GM19328 (cell line): ENCODE measurements at regions not wholly inside any gene's neighbourhood (a gene's known extent, or its start where the extent isn't known, plus 50 kb on each side); places are given as distances from the start of the nearest gene placed in this dataset.

Experiments used
- ATAC-seq: cut with Tn5 transposase; IDR thresholded peaks from one replicate; pipeline ENCODE4 v1.9.1; 2021; ENCODE audit warnings: mild to moderate bottlenecking, moderate library complexity; ENCODE audit not compliant: unreplicated experiment

DNA sequence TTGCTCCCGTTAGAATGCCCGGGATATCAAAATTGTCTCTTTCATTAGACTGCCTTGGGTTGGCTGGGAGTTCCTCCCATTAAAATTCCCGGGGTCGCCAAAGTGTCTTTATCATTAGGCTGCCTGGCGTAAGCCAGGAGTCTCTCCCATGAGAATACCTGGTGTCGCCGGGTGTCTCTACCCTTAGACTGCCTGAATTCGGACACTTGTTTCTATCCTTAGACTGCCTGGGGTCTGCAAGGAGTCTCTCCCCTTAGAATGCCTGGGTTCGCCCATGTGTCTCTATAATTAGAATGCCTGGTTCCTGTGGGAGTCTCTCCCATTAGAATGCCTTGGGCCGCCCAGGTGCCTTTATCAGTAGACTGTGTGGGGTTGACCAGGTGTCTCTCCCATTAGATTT, 1538.2 kb downstream of the UQCRFS1 start:
- no peak for ATAC-seq

DNA sequence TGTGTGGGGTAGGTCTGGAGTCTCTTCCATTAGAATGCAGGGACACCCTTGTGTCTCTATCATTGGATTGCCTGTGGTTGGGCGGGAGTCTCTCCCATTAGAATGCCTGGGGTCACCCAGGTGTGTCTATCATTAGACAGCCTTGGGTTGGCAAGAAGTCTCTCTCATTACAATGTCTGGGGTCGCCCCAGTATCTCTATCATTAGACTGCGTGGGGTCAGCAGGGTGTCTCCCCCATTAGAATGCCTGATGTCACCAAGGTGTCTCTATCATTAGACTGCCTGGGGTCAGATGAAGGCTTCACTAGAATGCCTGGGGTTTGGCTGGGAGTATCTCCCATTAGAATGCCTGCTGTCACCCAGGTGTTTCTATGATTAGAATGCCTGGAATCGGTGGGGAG, 1539.0 kb downstream of the UQCRFS1 start:
- no peak for ATAC-seq

DNA sequence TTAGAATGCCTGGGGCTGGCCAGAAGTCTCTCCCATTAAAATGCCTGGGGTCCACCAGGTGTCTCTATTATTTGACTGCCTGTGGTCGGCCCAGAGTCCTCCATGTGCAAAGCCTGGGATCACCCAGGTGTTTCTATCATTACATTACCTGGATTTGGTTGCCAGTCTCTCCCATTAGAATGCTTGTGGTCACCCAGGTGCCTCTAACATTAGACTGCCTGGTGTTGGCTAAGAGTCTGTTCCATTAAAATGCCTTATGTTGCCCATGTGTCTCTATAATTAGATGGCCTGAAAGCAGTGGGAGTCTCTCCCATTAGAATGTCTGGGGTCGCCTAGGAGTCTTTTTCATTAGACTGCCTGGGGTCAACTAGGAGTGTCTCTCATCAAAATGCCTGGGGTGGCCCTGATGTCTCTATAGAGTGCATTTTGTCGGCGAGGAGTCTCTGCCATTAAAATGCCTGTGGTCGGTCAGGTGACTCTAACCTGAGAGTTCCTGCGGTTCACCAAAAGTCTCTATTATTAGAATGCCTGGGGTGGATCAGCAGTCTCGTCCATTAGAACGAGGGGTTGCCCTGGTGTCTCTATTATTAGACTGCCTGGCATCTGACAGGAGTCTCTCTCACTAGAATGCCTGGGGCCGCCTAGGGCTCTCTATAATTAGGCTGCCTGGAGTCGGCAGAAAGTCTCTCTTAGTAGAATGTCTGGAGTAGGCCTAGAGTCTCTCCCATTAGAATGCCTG, 1540.5 kb downstream of the UQCRFS1 start:
- no peak for ATAC-seq

DNA sequence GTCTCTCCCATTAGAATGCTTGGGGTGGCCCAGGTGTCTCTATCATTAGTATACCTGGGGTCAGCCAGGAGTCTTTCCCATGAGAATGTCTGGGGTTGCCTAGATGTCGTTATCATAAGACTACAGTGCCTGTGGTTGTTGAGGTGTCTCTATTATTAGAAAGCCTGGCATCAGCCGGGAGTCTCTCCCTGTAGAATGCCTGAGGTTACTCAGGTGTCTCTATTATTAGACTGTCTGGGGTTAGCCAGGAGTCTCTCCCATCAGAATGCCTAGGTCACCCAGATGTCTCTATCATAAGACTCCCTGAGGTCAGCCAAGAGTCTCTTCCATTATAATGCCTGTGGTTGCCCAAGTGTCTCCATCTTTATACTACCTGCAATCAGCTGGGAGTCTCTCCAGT, 1541.1 kb downstream of the UQCRFS1 start:
- no peak for ATAC-seq

DNA sequence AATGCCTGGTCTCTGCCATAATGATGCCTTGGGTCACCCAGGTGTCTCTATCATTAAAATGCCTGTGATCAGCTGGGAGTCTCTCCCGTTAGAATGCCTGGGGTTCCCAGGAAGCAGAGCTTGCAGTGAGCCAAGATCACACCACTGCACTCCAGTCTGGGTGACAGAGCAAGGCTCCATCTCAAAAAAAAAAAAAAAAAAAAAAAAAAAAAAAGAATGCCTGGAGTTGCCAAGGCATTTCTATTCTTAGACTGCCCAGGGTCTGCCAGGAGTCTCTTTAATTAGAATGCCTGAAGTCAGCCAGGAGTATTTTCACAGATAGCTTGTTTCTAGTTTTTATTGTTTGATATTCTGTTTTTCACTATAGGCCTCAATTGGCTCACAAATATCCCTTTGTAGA, 1552.5 kb downstream of the UQCRFS1 start:
- ATAC-seq = no peak

DNA sequence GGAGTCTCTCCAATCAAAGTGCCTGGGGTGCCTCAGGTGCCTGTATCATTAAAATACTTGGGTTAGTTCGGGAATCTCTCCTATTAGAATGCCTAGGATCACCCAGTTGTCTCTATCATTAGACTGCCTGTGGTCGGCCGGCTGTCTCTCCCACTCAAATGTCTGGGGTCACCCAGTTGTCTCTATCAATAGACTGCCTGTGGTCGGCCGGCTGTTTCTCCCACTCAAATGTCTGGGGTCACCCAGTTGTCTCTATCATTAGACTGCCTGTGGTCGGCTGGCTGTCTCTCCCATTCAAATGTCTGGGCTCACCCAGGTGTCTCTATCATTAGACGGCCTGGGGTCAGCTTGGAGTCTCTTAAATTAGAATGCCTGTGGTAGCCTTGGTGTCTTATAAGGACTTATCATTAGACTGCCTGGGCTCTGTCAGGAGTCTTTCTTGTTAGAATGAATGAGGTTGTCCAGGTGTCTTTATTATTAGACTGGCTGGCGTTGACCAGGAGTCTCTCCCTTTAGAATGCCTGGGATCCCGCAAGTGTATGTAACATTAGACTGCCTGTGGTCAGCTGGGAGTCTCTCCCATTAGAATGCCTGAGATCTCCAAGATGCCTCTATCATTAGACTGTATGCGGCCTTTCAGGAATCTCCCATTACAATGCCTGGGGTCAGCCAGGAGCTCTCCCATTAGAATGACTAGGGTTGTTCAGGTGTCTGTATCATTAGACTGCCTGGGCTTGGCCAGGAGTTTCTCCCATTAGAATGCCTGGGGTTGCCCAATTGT, 1555.5 kb downstream of the UQCRFS1 start:
- ATAC-seq = no peak

DNA sequence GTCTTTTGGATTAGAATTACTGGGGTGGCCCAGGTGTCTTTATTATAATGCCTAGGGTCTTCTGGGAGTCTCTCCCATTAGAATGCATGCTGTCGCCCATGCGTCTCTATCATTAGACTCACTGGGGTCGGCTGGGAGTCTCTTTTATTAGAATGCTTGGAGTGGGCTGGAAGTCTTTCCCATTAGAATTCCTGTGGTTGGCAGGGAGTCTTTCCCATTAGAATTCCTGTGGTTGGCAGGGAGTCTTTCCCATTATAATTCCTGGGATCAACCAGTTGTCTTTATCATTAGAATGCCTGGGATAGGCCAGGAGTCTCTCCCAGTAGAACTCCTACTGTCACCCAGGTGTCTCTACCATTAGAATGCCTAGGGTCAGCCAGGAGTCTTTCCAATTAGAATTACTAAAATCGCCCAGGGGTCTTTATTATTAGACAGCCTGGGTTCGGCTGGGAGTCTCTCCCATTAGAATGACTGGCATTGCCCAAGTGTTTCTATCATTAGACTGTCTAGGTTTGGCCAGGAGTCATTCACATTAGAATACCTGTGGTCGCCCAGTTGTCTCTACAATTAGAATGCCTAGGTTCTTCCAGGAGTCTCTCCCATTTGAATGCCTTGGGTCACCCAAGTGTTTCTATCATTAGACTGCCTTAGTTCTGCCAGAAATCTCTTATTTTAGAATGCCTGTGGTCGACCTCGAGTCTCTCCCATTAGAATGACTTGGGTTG, 1558.5 kb downstream of the UQCRFS1 start:
- no peak for ATAC-seq

DNA sequence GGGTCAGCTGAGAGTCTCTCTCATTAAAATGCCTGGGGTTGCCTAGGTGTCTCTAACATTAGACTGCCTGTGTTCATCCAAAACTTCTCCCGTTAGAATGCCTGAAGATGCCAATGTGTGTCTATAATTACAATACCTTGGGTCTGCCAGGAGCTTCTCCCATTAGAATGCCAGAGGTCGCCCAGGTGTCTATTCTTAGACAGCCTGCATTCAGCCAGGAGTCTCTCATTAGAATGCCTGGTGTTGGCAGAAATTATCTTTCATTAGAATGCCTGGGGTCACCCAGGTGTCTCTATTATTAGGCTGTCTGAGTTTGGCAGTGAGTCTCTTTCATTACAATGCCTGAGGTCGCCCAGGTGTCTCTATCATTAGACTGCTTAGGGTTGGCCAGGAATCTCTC, 1560.2 kb downstream of the UQCRFS1 start:
- no peak for ATAC-seq

DNA sequence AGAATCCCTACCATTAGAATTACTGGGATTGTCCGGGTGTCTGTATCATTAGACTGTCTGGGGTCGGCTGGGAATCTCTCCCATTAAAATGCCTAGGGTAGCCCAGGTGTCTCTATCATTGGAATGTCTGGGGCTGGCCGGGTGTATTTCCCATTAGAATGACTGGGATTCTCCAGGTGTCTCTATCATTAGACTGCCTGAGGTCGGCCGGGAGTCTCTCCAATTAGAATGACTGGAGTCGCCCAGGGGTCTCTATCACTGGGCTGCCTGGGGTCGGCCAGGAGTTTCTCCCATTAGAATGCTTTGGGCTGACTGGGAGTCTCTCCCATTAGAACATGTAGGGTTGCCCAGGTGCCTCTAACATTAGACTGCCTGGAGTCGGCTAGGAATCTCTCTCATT, 1560.7 kb downstream of the UQCRFS1 start:
- no peak for ATAC-seq

DNA sequence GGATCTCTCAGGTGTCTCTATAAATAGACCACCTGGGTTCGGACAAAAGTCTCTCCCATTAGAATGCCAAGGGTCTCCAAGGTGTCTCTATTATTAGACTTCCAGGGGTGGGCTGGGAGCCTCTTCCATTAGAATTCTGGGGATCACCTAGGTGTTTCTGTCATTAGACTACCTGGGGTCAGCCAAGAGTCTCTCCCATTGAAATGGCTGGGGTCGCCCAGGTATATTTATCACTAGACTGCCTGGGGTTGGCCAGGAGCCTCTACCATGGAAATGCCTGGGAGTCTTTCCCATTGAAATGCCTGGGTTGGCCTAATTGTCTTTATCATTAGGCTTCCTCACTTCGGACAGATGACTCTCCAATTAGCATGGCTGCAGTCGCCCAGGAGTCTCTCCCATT, 1565.5 kb downstream of the UQCRFS1 start:
- no peak for ATAC-seq

DNA sequence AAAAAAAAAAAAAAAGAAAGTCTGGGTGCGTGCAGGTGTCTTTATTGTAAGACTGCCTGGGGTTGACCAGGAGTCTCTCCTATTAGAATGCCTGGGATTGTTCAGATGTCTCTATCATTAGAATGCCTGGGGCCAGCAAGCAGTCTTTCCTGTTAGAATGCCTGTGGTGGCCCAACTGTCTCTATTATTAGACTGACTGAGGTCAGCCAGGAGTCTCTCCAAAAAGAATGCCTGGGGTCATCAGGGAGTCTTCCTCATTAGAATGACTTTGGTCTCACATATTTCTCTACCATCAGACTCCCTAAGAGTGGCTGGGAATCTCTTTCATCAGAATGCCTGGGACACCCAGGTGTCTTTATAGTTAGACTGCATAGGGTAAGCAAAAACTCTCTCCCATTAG, 1577.5 kb downstream of the UQCRFS1 start:
- no peak for ATAC-seq

DNA sequence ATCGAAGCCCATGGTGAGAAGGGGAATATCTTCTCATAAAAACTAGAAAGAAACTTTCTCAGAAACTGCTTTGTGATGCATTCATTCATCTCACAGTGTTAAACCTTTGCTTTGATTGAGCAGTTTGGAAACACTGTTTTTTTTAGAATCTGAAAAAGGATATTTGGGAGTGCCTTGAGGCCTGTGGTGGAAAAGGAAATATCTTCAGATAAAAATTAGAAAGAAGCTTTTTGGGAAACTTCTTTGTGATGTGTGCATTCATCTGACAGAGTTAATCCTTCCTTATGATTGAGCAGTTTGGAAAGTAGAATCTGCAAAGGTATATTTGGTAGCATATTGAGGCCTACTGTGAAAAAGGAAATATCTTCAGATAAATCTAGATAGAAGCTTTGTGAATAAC, 1594.9 kb downstream of the UQCRFS1 start:
- no peak for ATAC-seq

DNA sequence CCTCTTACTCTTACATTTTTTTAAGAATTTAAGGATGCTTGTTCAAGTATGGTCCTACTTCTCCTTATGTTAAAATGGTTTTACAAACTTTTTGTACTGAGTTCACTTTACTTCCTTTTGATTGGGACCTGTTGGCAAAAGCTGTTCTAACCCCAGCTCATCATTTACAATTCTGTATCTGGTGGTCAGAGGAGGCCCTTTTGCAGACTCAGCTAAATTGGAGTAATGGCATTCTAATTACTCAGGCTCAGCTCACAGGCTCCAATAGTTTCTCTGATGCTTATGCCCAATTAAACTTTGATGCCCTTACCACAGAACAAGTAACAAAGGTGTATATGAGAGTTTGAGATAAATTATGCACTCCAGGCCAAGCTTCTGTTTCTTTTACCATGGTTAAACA, 1632.0 kb downstream of the UQCRFS1 start:
- ATAC-seq = no peak
